ENCODE measurements at regions not wholly inside any gene's neighbourhood (a gene's known extent, or its start where the extent isn't known, plus 50 kb on each side); places are given as distances from the start of the nearest gene placed in this dataset.

DNA sequence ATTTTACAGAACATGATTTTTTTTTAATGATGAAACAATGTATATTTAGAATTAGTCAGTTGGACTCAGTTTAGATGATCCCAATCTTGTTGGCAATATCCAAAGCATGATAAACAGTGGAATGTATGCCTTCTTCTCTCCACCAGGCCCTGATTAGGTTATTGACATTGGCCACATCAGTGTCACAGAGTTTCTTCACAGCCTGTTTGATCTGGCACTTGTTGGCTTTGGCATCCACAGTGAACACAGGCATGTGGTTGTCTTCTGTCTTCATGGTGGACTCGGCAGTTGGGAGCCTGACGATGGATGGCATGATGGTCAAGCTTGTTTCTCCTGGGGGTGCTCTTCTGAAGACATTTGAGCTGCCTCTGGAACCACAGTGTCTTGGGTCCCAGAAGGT, 317.5 kb downstream of the PMP22 start:
- H3K36me3 Mint-ChIP-seq: no peaks in the 10 kb centered on the region
- Histone ChIP-seq H3K27me3 (ENCODE audit: control insufficient read depth in 2 of 2, insufficient read depth in 2 of 2, low read length in 2 of 2) (no peaks in the 10 kb centered on the region), H3K4me2 (replicated peaks; ENCODE audit: extremely low read depth, low read length, poor library complexity, severe bottlenecking) (no peak overlapping the region), H3K4me1 (ENCODE audit: control insufficient read depth in 1 of 2, insufficient read depth in 2 of 2, low read length in 2 of 2) (no peaks in the 10 kb centered on the region), H3K36me3 (replicated peaks in 1 of 2; ENCODE audit: control insufficient read depth in 1 of 2, insufficient read depth in 2 of 2, low read length in 2 of 2) (no peaks in the 10 kb centered on the region), H3K9ac (ENCODE audit: insufficient read depth, low read length, poor library complexity, severe bottlenecking) (no peak overlapping the region), H3K27ac (ENCODE audit: low read depth in 1 of 2, low read length in 2 of 2) (no peak overlapping the region), H3K4me3 (replicated peaks in 1 of 3; ENCODE audit: low read depth in 2 of 3, low read length in 3 of 3) (no peak overlapping the region), H3K9me3 (replicated peaks in 1 of 2; ENCODE audit: control insufficient read depth in 1 of 2, insufficient read depth in 1 of 2, low read length in 2 of 2) (no peaks in the 10 kb centered on the region), H2AFZ (ENCODE audit: insufficient read depth, low read depth, low read length, poor library complexity, severe bottlenecking) (no peak overlapping the region), H3K79me2 (ENCODE audit: insufficient read depth, low read length) (no peaks in the 10 kb centered on the region), H4K20me1 (ENCODE audit: insufficient read depth, low read length) (no peaks in the 10 kb centered on the region)
- peaks cover 0 to 5% (median 2%) of the 10 kb centered on the region in 7 donors for H3K9me3 Mint-ChIP-seq
- intact Hi-C loops (cut with micrococcal nuclease): no loop called here
- peaks cover 2 to 6% (median 3%) of the 10 kb centered on the region in 3 donors for H3K27me3 Mint-ChIP-seq (ENCODE audit: low read depth in 3 of 3)
- no peaks in the 10 kb centered on the region for H3K4me1 Mint-ChIP-seq
- 100% methylated on average over 2 of the region's 2 CpGs for WGBS (ENCODE audit: insufficient coverage)
- H3K4me3 Mint-ChIP-seq: no peak overlapping the region
- no peak overlapping the region for H3K27ac Mint-ChIP-seq
- DNase-seq: no peak
- TF ChIP-seq CTCF (IDR thresholded peaks at IDR 0.05): no peak

GRCh38 chr17:14946481-14946880, 318.6 kb downstream of the PMP22 start:
- no peak overlapping the region for H3K27ac Mint-ChIP-seq
- no peak overlapping the region for H3K4me3 ChIP-seq (replicated peaks in 1 of 3; ENCODE audit: low read depth in 2 of 3, low read length in 3 of 3)
- no peaks in the 10 kb centered on the region for H3K9me3 ChIP-seq (replicated peaks in 1 of 2; ENCODE audit: control insufficient read depth in 1 of 2, insufficient read depth in 1 of 2, low read length in 2 of 2)
- H3K36me3 Mint-ChIP-seq: no peaks in the 10 kb centered on the region
- no peak overlapping the region for H3K9ac ChIP-seq (ENCODE audit: insufficient read depth, low read length, poor library complexity, severe bottlenecking)
- 93% methylated on average over 4 of the region's 7 CpGs for WGBS (ENCODE audit: insufficient coverage)
- no peaks in the 10 kb centered on the region for H3K4me1 ChIP-seq (ENCODE audit: control insufficient read depth in 1 of 2, insufficient read depth in 2 of 2, low read length in 2 of 2)
- no peaks in the 10 kb centered on the region for H3K4me1 Mint-ChIP-seq
- H3K27me3 Mint-ChIP-seq (ENCODE audit: low read depth in 3 of 3): peaks cover 3 to 7% (median 4%) of the 10 kb centered on the region in 3 donors
- H3K4me3 Mint-ChIP-seq: no peak overlapping the region
- H4K20me1 ChIP-seq (ENCODE audit: insufficient read depth, low read length): no peaks in the 10 kb centered on the region
- DNase-seq: no peak
- H3K36me3 ChIP-seq (replicated peaks in 1 of 2; ENCODE audit: control insufficient read depth in 1 of 2, insufficient read depth in 2 of 2, low read length in 2 of 2): no peaks in the 10 kb centered on the region
- H3K27ac ChIP-seq (ENCODE audit: low read depth in 1 of 2, low read length in 2 of 2): no peak overlapping the region
- intact Hi-C loops (cut with micrococcal nuclease): no loop called here
- no peaks in the 10 kb centered on the region for H3K79me2 ChIP-seq (ENCODE audit: insufficient read depth, low read length)
- H3K27me3 ChIP-seq (ENCODE audit: control insufficient read depth in 2 of 2, insufficient read depth in 2 of 2, low read length in 2 of 2): no peaks in the 10 kb centered on the region
- H2AFZ ChIP-seq (ENCODE audit: insufficient read depth, low read depth, low read length, poor library complexity, severe bottlenecking): no peak overlapping the region
- no peak overlapping the region for H3K4me2 ChIP-seq (replicated peaks; ENCODE audit: extremely low read depth, low read length, poor library complexity, severe bottlenecking)
- TF ChIP-seq CTCF (IDR thresholded peaks at IDR 0.05): no peak
- peaks cover 0 to 5% (median 0%) of the 10 kb centered on the region in 7 donors for H3K9me3 Mint-ChIP-seq
